ENCODE measurements at regions not wholly inside any gene's neighbourhood (a gene's known extent, or its start where the extent isn't known, plus 50 kb on each side); places are given as distances from the start of the nearest gene placed in this dataset.

DNA sequence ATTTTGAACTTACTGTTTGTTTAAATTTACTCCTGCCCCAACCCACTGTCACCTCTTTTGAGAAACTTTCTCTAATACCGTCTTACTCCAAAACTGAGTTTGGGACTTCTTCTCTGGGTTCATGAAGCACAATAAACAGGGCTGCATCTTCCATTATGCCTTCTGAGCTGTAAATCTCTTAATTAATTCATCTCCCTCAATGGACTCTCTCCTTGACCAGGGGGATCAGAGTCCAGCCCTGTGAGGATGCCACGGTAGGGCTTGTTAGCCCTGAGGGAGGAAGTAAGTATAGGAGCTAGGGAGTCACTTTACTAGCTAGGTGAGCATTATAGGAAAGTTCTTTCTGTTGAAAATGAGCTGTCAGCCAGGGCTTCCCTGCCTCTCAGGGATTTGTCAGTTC, 299.3 kb upstream of the SATB1 start:
- no peak overlapping the region for H2BK20ac ChIP-seq (ENCODE audit: low read depth, low read length)
- WGBS, 2 experiments (ENCODE audit: extremely low coverage in 2 of 2, insufficient read length in 1 of 2) = 80% methylated on average over 1 of the region's 2 CpGs; no CpG with 5 or more reads in 1 of the 2 experiments
- no peaks in the 10 kb centered on the region for H3K79me1 ChIP-seq (ENCODE audit: low read depth in 1 of 2, low read length in 2 of 2)
- no peak overlapping the region for H2BK15ac ChIP-seq (ENCODE audit: low read depth, low read length)
- POLR2A ChIA-PET (ENCODE audit: unreplicated experiment) = no interaction called here
- no peaks in the 10 kb centered on the region for H3K27me3 ChIP-seq (ENCODE audit: control insufficient read depth, insufficient read depth, low read length)
- H4K20me1 ChIP-seq (ENCODE audit: insufficient read depth, low read length) = no peaks in the 10 kb centered on the region
- no peak overlapping the region for H2BK120ac ChIP-seq (ENCODE audit: low read depth, low read length)
- no peak overlapping the region for H4K91ac ChIP-seq (ENCODE audit: insufficient read depth, low read depth, low read length)
- H2AFZ ChIP-seq (replicated peaks; ENCODE audit: low read length, poor library complexity) = no peak overlapping the region
- H3K4me1 ChIP-seq (ENCODE audit: control insufficient read depth, insufficient read depth, low read length) = no peaks in the 10 kb centered on the region
- H3K27ac ChIP-seq (ENCODE audit: insufficient read depth, low read length) = no peak overlapping the region
- dilution Hi-C loops (cut with HindIII; ENCODE audit: low sequenced_read_pairs, unreplicated experiment) = no loop called here
- H2AK5ac ChIP-seq (ENCODE audit: low read depth, low read length) = no peak overlapping the region
- no peak overlapping the region for H3K4me3 ChIP-seq (ENCODE audit: insufficient read depth, low read depth, low read length)
- CTCF ChIA-PET = no interaction called here
- no peak overlapping the region for H3K4me2 ChIP-seq (ENCODE audit: low read depth, low read length)
- in situ Hi-C loops (cut with MboI; ENCODE audit: low sequenced_read_pairs) = no loop called here
- H3K9me3 ChIP-seq (ENCODE audit: control insufficient read depth, insufficient read depth, low read length) = peaks cover 9% of the 10 kb centered on the region
- H3K23ac ChIP-seq (ENCODE audit: low read depth, low read length) = no peak overlapping the region
- H3K4ac ChIP-seq (ENCODE audit: low read depth, low read length) = no peak overlapping the region
- H3K9me1 ChIP-seq (ENCODE audit: insufficient read depth, low read length) = no peaks in the 10 kb centered on the region
- TF ChIP-seq, protein P1, sequence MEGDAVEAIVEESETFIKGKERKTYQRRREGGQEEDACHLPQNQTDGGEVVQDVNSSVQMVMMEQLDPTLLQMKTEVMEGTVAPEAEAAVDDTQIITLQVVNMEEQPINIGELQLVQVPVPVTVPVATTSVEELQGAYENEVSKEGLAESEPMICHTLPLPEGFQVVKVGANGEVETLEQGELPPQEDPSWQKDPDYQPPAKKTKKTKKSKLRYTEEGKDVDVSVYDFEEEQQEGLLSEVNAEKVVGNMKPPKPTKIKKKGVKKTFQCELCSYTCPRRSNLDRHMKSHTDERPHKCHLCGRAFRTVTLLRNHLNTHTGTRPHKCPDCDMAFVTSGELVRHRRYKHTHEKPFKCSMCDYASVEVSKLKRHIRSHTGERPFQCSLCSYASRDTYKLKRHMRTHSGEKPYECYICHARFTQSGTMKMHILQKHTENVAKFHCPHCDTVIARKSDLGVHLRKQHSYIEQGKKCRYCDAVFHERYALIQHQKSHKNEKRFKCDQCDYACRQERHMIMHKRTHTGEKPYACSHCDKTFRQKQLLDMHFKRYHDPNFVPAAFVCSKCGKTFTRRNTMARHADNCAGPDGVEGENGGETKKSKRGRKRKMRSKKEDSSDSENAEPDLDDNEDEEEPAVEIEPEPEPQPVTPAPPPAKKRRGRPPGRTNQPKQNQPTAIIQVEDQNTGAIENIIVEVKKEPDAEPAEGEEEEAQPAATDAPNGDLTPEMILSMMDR (conservative IDR thresholded peaks at IDR 0.05; ENCODE audit: low read depth, low read length) = no peak
- TF ChIP-seq BHLHE40 (IDR thresholded peaks at IDR 0.05; ENCODE audit: low read depth, low read length) (no peak), SMC3 (IDR thresholded peaks at IDR 0.05; ENCODE audit: low read depth, low read length) (no peak), RAD21 (IDR thresholded peaks at IDR 0.05; ENCODE audit: low read length) (no peak), FOS (IDR thresholded peaks at IDR 0.05; ENCODE audit: low read depth, low read length) (no peak), MXI1 (IDR thresholded peaks at IDR 0.05; ENCODE audit: borderline replicate concordance, low read depth, low read length) (no peak), CEBPB (IDR thresholded peaks at IDR 0.05; ENCODE audit: low read depth, low read length) (no peak), RFX5 (IDR thresholded peaks at IDR 0.05; ENCODE audit: low read depth, low read length) (no peak), CHD1 (IDR thresholded peaks at IDR 0.05; ENCODE audit: low read depth, low read length) (no peak), RCOR1 (IDR thresholded peaks at IDR 0.05; ENCODE audit: insufficient replicate concordance, low read length) (no peak), MAZ (IDR thresholded peaks at IDR 0.05; ENCODE audit: borderline replicate concordance, low read depth, low read length) (no peak), NFE2L2 (IDR thresholded peaks at IDR 0.05; ENCODE audit: low read depth, low read length) (no peak), MAFK (IDR thresholded peaks at IDR 0.05; ENCODE audit: low read depth, low read length) (no peak), POLR2A (IDR thresholded peaks at IDR 0.05; ENCODE audit: low read depth, low read length) (no peak)
- TF ChIP-seq, protein P2, sequence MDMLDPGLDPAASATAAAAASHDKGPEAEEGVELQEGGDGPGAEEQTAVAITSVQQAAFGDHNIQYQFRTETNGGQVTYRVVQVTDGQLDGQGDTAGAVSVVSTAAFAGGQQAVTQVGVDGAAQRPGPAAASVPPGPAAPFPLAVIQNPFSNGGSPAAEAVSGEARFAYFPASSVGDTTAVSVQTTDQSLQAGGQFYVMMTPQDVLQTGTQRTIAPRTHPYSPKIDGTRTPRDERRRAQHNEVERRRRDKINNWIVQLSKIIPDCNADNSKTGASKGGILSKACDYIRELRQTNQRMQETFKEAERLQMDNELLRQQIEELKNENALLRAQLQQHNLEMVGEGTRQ (IDR thresholded peaks at IDR 0.05; ENCODE audit: low read depth, low read length) = no peak
- TF ChIP-seq, protein P3, sequence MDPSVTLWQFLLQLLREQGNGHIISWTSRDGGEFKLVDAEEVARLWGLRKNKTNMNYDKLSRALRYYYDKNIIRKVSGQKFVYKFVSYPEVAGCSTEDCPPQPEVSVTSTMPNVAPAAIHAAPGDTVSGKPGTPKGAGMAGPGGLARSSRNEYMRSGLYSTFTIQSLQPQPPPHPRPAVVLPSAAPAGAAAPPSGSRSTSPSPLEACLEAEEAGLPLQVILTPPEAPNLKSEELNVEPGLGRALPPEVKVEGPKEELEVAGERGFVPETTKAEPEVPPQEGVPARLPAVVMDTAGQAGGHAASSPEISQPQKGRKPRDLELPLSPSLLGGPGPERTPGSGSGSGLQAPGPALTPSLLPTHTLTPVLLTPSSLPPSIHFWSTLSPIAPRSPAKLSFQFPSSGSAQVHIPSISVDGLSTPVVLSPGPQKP (IDR thresholded peaks at IDR 0.05; ENCODE audit: borderline replicate concordance, low read depth, low read length) = no peak
- ATAC-seq (ENCODE audit: low read depth) = no peak
- no peak overlapping the region for H2AK9ac ChIP-seq (replicated peaks; ENCODE audit: low read depth, low read length, poor library complexity)
- no peak overlapping the region for H3K14ac ChIP-seq (replicated peaks; ENCODE audit: low read depth, low read length)
- no peak overlapping the region for H3K18ac ChIP-seq (ENCODE audit: low read depth, low read length)
- H3K36me3 ChIP-seq (ENCODE audit: control insufficient read depth, insufficient read depth, low read length) = no peaks in the 10 kb centered on the region
- H2BK5ac ChIP-seq (ENCODE audit: low read depth, low read length, poor library complexity, severe bottlenecking) = no peak overlapping the region
- intact Hi-C loops (cut with micrococcal nuclease) = no loop called here
- H3K56ac ChIP-seq (ENCODE audit: extremely low read depth, insufficient read depth, low read length) = no peak overlapping the region
- no peak overlapping the region for H4K5ac ChIP-seq (ENCODE audit: low read depth, low read length)
- BruUV-seq (replicated peaks) = no TSS peak
- no peak overlapping the region for H4K8ac ChIP-seq (ENCODE audit: low read depth in 2 of 2, low read length in 2 of 2)
- no peak for DNase-seq
- no peak overlapping the region for H3K9ac ChIP-seq (ENCODE audit: low read depth, low read length)
